Central memory CD8-positive, alpha-beta T cell (primary cell): ENCODE measurements at regions not wholly inside any gene's neighbourhood (a gene's known extent, or its start where the extent isn't known, plus 50 kb on each side); places are given as distances from the start of the nearest gene placed in this dataset.

ENCODE experiments used
- ATAC-seq: fragments of 150-1000 bp; cut with Tn5 transposase; replicated peaks from 2 replicates; pipeline ENCODE4 v1.10.0; 2022; ENCODE audit warnings: mild to moderate bottlenecking, moderate FRiP score, moderate number of reproducible peaks; ENCODE audit not compliant: poor library complexity, severe bottlenecking; ENCODE audit errors: extremely low read depth
- DNase-seq, 2 donors: peaks; one replicate each; pipeline ENCODE4 v3.0.0; 2021; ENCODE audit warnings: low spot score in 2 of 2
- H3K27ac Mint-ChIP-seq: one replicate; pipeline ENCODE4 v1.8.0; 2022; ENCODE audit warnings: low read depth, mild to moderate bottlenecking, moderate library complexity, mixed read lengths
- H3K27me3 Mint-ChIP-seq: one replicate; pipeline ENCODE4 v1.8.0; 2022; ENCODE audit warnings: mixed read lengths
- H3K36me3 Mint-ChIP-seq: one replicate; pipeline ENCODE4 v1.8.0; 2022; ENCODE audit warnings: mild to moderate bottlenecking, moderate library complexity, mixed read lengths; ENCODE audit not compliant: insufficient read depth
- H3K4me1 Mint-ChIP-seq: one replicate; pipeline ENCODE4 v1.8.0; 2022; ENCODE audit warnings: mixed read lengths
- H3K4me3 Mint-ChIP-seq: one replicate; pipeline ENCODE4 v1.8.0; 2022; ENCODE audit warnings: mild to moderate bottlenecking, moderate library complexity, mixed read lengths
- H3K9me3 Mint-ChIP-seq: one replicate; pipeline ENCODE4 v1.8.0; 2022; ENCODE audit warnings: mixed read lengths

DNA sequence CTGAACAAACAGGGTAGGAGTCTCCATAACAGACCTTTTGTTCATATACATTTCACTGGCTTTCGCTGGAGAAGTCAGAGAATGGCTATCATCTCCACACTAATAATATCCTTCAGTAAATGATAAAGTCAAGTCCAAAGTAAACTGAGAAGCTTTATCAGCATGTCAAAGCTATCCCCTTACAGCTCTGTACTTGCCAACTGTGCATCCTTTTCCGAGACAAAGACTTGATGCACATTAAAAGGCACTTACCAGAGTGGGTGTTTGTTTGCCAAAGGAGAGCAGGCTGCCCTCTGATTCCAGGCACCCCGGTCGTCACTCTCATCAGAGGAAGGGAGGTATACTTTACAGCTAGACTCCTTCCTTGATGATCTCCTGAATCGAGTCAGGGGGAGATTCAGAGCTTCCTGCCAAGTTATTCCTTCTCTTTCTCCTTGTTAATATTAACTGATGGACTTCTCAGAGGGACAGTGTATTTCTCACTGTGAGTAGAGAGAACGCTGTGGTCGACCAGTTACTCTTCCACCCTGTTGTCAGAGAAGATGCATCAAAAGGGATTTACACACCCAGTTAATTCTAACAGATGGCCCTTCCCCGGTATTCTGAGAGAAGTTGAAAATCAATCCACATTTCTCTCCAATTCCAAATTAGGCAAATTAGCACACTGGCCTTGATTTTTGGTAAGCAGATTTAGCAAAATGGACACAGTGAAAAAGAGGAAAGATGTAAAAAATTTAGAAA lies 504.7 kb upstream of the NR2F2 start:
- DNase-seq (no peak), ATAC-seq (no peak)
- no peaks in the 10 kb centered on the region for H3K9me3 Mint-ChIP-seq

DNA sequence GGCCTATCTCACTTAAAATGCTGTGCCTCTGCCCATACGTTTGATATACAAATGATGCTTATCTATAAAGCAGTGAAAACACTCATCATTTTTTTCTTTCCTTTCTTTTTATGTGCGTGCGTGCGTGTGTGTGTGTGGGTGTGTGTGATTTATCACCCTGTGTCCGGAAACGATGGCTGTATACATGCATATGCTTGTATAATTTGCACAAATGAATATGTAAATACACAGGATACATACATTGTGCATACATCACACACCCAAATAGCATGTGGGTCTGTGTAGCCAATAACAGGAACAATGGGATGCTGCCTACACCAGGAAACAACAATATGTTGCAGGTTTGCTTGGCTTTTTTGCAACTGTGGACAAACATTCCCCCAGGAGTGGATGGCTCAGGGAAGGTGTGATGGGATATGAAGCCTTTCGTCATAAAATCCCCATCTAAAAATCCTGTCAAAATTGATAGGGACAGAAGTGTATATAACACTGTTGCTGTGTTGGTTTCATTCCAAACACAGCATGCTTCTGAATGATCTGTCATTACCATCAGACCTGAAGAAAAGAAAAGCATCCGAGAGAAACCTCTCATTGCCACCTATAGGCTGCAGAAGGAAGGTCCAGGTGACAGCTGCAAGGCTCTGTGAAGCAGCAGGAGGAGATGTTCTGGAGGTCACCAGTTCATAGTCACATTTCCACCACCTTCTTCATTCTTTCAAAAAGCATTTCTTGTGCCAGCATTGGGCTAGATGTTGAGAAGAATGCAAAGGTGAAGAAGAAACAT lies 503.9 kb upstream of the NR2F2 start:
- H3K4me3 Mint-ChIP-seq: no peak overlapping the region
- no peaks in the 10 kb centered on the region for H3K4me1 Mint-ChIP-seq
- ATAC-seq: peak; percentile 36
- no peaks in the 10 kb centered on the region for H3K9me3 Mint-ChIP-seq
- H3K27me3 Mint-ChIP-seq: no peaks in the 10 kb centered on the region
- no peaks in the 10 kb centered on the region for H3K36me3 Mint-ChIP-seq
- DNase-seq: no peak
- no peak overlapping the region for H3K27ac Mint-ChIP-seq

More for the DNA sequence above, 504.7 kb upstream of the NR2F2 start:
- Mint-ChIP-seq H3K4me1 (no peaks in the 10 kb centered on the region), H3K27ac (no peak overlapping the region), H3K4me3 (no peak overlapping the region), H3K27me3 (no peaks in the 10 kb centered on the region), H3K36me3 (no peaks in the 10 kb centered on the region)

DNA sequence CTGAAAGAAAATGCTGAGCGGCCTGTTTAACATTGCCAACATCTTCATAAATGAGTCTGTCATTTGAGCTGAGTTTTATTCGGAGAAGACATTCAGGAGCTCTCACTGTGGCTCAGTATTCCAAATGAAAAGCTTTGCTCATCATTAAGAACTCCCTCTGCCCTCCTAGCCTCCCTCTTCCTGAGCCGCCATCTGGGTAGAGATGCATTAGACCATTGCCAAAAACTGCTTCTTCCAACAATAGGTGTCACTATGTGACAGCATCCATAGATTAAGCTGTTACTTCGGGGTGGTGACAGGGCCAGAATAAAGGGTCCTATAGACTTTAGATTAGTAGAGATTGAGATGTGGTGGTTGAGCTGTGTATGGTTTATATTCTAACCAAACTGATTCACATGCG lies 501.4 kb upstream of the NR2F2 start:
- H3K36me3 Mint-ChIP-seq: no peaks in the 10 kb centered on the region
- ATAC-seq (no peak), DNase-seq (no peak)
- no peaks in the 10 kb centered on the region for H3K27me3 Mint-ChIP-seq
- H3K27ac Mint-ChIP-seq: no peak overlapping the region
- no peaks in the 10 kb centered on the region for H3K4me1 Mint-ChIP-seq
- no peak overlapping the region for H3K4me3 Mint-ChIP-seq
- no peaks in the 10 kb centered on the region for H3K9me3 Mint-ChIP-seq

- Mint-ChIP-seq H3K4me1 (no peaks in the 10 kb centered on the region), H3K27me3 (no peaks in the 10 kb centered on the region), H3K27ac (no peak overlapping the region), H3K9me3 (no peaks in the 10 kb centered on the region), H3K4me3 (no peak overlapping the region), H3K36me3 (no peaks in the 10 kb centered on the region)
- DNase-seq (no peak), ATAC-seq (no peak)
Observed at GRCh38 chr15:95830281-95830680, 500.2 kb upstream of the NR2F2 start.

GRCh38 chr15:95832668-95833067 lies 497.8 kb upstream of the NR2F2 start:
- ATAC-seq (no peak), DNase-seq (no peak)
- no peak overlapping the region for H3K27ac Mint-ChIP-seq
- H3K4me3 Mint-ChIP-seq: no peak overlapping the region
- H3K36me3 Mint-ChIP-seq: no peaks in the 10 kb centered on the region
- H3K27me3 Mint-ChIP-seq: no peaks in the 10 kb centered on the region
- no peaks in the 10 kb centered on the region for H3K9me3 Mint-ChIP-seq
- no peaks in the 10 kb centered on the region for H3K4me1 Mint-ChIP-seq

GRCh38 chr15:95834028-95834804 lies 496.3 kb upstream of the NR2F2 start:
- no peaks in the 10 kb centered on the region for H3K27me3 Mint-ChIP-seq
- H3K4me3 Mint-ChIP-seq: no peak overlapping the region
- peak overlapping the region; percentile 52 for H3K27ac Mint-ChIP-seq
- H3K36me3 Mint-ChIP-seq: no peaks in the 10 kb centered on the region
- ATAC-seq (no peak), DNase-seq (no peak)
- H3K9me3 Mint-ChIP-seq: no peaks in the 10 kb centered on the region
- peaks cover 6% of the 10 kb centered on the region for H3K4me1 Mint-ChIP-seq

GRCh38 chr15:95836536-95836935 lies 494.0 kb upstream of the NR2F2 start:
- ATAC-seq: no peak
- no peak for DNase-seq

DNA sequence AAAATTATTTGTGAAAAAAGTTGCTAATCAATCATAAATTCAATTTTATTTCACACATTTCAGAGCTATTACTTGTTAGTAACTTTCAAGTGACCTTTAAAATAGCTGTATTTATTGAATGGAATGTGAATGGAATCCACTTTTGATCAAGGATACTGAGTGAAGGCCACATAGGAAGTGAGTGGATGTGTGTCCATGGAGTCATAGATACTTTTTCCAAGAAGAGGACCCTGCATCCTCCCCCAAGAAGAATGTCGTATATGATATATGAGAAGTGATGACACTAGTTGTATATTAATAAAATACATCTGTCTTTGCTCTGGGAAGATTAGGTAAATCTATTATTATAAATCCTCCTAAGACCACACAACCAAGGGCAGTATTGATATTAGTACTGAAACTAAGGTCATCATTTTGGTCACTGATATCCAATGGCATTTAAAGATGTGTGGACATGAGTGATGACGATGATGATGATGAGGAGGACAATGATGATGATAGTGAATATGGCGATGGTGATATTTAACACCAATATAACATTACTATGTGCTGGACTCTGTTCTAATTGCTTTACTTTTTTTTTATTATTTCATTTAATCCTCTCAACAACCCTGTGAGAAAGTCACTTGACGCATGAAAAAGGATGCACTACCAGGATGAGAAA lies 493.0 kb upstream of the NR2F2 start:
- no peaks in the 10 kb centered on the region for H3K27me3 Mint-ChIP-seq
- no peak for DNase-seq
- no peaks in the 10 kb centered on the region for H3K36me3 Mint-ChIP-seq
- no peaks in the 10 kb centered on the region for H3K9me3 Mint-ChIP-seq
- no peak overlapping the region for H3K4me3 Mint-ChIP-seq
- peaks cover 24% of the 10 kb centered on the region for H3K4me1 Mint-ChIP-seq
- no peak overlapping the region for H3K27ac Mint-ChIP-seq
- no peak for ATAC-seq

More at GRCh38 chr15:95836536-95836935, 494.0 kb upstream of the NR2F2 start:
- Mint-ChIP-seq H3K27me3 (no peaks in the 10 kb centered on the region), H3K9me3 (no peaks in the 10 kb centered on the region), H3K36me3 (no peaks in the 10 kb centered on the region), H3K27ac (no peak overlapping the region), H3K4me1 (peaks cover 24% of the 10 kb centered on the region), H3K4me3 (no peak overlapping the region)

DNA sequence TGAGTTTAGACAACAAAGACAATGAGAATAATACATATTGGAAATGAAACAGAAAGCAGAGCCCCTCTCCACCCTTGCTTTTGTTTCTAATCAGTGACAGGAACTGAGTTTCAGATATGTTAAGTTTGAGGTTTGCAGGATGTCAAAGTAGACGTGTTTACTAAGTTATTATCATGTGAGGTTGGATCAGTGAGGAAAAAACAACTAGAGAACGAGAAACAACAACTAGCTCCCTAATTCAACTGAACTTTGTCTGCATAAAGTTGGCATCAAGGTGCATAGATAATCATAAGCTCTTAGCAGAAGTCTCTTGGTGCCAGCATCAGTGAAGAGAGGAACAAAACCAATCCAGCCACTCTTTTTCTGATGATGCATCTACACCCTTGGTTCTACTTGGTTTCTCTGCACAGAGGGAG lies 491.1 kb upstream of the NR2F2 start:
- ATAC-seq: peak; percentile 90
- Mint-ChIP-seq H3K9me3 (no peaks in the 10 kb centered on the region), H3K27me3 (no peaks in the 10 kb centered on the region), H3K4me1 (peaks cover 24% of the 10 kb centered on the region), H3K27ac (peak overlapping the region; percentile 89), H3K36me3 (no peaks in the 10 kb centered on the region), H3K4me3 (peak overlapping the region; percentile 42)
- DNase-seq: no peak

GRCh38 chr15:95840004-95840403 lies 490.5 kb upstream of the NR2F2 start:
- H3K27me3 Mint-ChIP-seq: no peaks in the 10 kb centered on the region
- ATAC-seq (no peak), DNase-seq (no peak)
- H3K4me3 Mint-ChIP-seq: no peak overlapping the region
- H3K27ac Mint-ChIP-seq: peak overlapping the region; percentile 89
- no peaks in the 10 kb centered on the region for H3K36me3 Mint-ChIP-seq
- no peaks in the 10 kb centered on the region for H3K9me3 Mint-ChIP-seq
- peaks cover 24% of the 10 kb centered on the region for H3K4me1 Mint-ChIP-seq

DNA sequence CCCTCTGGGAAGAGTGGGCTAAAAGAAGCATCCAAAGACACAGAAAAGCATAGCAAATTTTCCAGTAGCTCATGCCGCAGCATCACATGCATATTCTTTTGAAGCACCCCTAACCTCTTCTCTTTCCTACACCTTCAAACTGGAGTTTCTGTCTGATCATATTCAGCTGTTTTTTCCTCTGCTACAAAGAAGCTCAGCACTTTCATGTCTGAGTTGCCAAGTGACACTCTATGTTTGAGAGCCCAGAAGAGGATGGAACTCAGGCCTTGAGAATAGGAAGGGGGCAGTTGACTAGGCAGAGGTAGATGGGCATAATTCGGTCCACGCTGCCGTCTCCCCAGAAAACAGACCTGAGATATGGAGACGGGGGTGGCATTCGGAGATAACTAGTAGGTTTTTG lies 489.6 kb upstream of the NR2F2 start:
- Mint-ChIP-seq H3K27ac (peak overlapping the region; percentile 89), H3K27me3 (no peaks in the 10 kb centered on the region), H3K36me3 (no peaks in the 10 kb centered on the region), H3K4me3 (no peak overlapping the region), H3K9me3 (no peaks in the 10 kb centered on the region), H3K4me1 (peaks cover 24% of the 10 kb centered on the region)
- DNase-seq: no peak
- no peak for ATAC-seq

DNA sequence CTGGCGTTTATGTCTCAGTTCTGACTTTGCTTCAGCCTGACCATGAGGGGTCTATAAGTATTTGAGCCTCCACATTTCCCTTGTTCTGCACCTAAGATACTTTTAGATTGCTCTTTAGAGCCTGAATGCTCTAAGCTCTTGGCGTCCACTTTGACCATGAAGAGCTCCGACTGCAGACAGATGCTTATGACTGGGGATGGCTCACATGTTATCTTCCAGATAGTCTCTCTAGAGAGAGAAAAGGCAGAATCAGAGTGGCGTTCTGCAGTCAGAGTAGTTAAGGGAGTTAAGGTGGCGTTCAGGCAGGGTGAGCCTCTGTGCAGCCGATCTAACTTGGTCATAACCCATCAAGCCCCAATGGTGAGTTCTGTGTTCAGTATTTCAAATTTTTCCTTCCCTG lies 487.9 kb upstream of the NR2F2 start:
- Mint-ChIP-seq H3K9me3 (no peaks in the 10 kb centered on the region), H3K4me1 (peaks cover 24% of the 10 kb centered on the region), H3K4me3 (no peak overlapping the region), H3K27me3 (no peaks in the 10 kb centered on the region), H3K36me3 (no peaks in the 10 kb centered on the region), H3K27ac (no peak overlapping the region)
- ATAC-seq (no peak), DNase-seq (no peak)
